ENCODE measurements at regions not wholly inside any gene's neighbourhood (a gene's known extent, or its start where the extent isn't known, plus 50 kb on each side); places are given as distances from the start of the nearest gene placed in this dataset.
"Not testable (repeated sequence)": the region's sequence is repeated elsewhere in the genome, so short reads cannot be mapped to it uniquely, and the experiment has no call there.

GRCh38 chr13:56622840-56623239 lies 517.9 kb upstream of the PRR20A start:
- TF ChIP-seq GABPA (IDR thresholded peaks at IDR 0.05 in 1 of 2, conservative IDR thresholded peaks at IDR 0.05 in 1 of 2) (no peak), FOXA1 (IDR thresholded peaks at IDR 0.05) (no peak), ATF3 (IDR thresholded peaks at IDR 0.05) (no peak)
- TF ChIP-seq, protein P1, sequence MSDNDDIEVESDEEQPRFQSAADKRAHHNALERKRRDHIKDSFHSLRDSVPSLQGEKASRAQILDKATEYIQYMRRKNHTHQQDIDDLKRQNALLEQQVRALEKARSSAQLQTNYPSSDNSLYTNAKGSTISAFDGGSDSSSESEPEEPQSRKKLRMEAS (IDR thresholded peaks at IDR 0.05): no peak
- Histone ChIP-seq H3K9me3 (ENCODE audit: control insufficient read depth in 4 of 4, low read length in 3 of 4) (peaks cover 2 to 6% (median 2%) of the 10 kb centered on the region in 4 donors), H3K36me3 (ENCODE audit: control insufficient read depth in 4 of 4, insufficient read depth in 3 of 4, low read depth in 1 of 4, low read length in 3 of 4) (no peaks in the 10 kb centered on the region), H3K27me3 (ENCODE audit: control insufficient read depth in 4 of 4, insufficient read depth in 4 of 4, low read length in 3 of 4) (no peaks in the 10 kb centered on the region), H3K27ac (ENCODE audit: low read depth in 1 of 2, low read length in 2 of 2) (no peak overlapping the region), H3K9ac (ENCODE audit: low read depth in 1 of 2, low read length in 2 of 2) (no peak overlapping the region), H3K4me1 (ENCODE audit: control insufficient read depth in 4 of 4, insufficient read depth in 4 of 4, low read length in 3 of 4) (no peaks in the 10 kb centered on the region), H3K4me3 (ENCODE audit: low read depth in 1 of 3, low read length in 3 of 3) (no peak overlapping the region)
- WGBS: 78% methylated on average over 4 of the region's 4 CpGs
- no peak for DNase-seq (ENCODE audit: low spot score)

DNA sequence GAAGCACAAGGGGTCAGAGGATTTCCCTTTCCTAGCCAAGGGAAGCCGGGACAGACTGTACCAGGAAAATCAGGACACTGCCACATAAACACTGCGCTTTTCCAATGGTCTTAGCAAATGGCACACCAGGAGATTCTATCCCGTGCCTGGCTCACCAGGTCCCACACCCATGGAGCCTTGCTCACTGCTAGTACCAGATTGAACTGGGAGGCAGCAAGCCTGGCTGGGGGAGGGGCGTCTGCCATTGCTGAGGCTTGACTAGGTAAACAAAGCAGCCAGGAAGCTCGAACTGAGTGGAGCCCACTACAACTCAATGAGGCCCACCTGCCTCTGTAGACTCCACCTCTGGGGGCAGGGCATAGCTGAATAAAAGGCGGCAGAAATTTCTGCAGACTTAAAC lies 511.8 kb upstream of the PRR20A start:
- H3K36me3 ChIP-seq (ENCODE audit: control insufficient read depth in 4 of 4, insufficient read depth in 3 of 4, low read depth in 1 of 4, low read length in 3 of 4); H3K4me1 ChIP-seq (ENCODE audit: control insufficient read depth in 4 of 4, insufficient read depth in 4 of 4, low read length in 3 of 4); H3K27me3 ChIP-seq (ENCODE audit: control insufficient read depth in 4 of 4, insufficient read depth in 4 of 4, low read length in 3 of 4); H3K9me3 ChIP-seq (ENCODE audit: control insufficient read depth in 4 of 4, low read length in 3 of 4); DNase-seq (ENCODE audit: low spot score); H3K4me3 ChIP-seq (ENCODE audit: low read depth in 1 of 3, low read length in 3 of 3); H3K9ac ChIP-seq (ENCODE audit: low read depth in 1 of 2, low read length in 2 of 2); H3K27ac ChIP-seq (ENCODE audit: low read depth in 1 of 2, low read length in 2 of 2): not testable (repeated sequence)
- WGBS: 81% methylated on average over 6 of the region's 6 CpGs

DNA sequence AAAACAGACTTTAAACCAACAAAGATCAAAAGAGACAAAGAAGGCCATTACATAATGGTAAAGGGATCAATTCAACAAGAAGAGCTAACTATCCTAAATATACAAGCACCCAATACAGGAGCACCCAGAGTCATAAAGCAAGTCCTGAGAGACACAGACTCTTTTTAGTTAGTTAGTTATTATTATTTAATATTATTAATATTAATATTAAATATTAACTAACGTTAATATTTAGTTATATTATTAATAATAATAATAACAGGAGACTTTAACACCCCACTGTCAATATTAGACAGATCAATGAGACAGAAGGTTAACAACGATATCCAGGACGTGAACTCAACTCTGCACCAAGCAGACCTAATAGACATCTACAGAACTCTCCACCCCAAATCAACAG lies 509.7 kb upstream of the PRR20A start:
- H3K9ac ChIP-seq (ENCODE audit: low read depth in 1 of 2, low read length in 2 of 2); H3K27me3 ChIP-seq (ENCODE audit: control insufficient read depth in 4 of 4, insufficient read depth in 4 of 4, low read length in 3 of 4); H3K36me3 ChIP-seq (ENCODE audit: control insufficient read depth in 4 of 4, insufficient read depth in 3 of 4, low read depth in 1 of 4, low read length in 3 of 4); H3K4me3 ChIP-seq (ENCODE audit: low read depth in 1 of 3, low read length in 3 of 3); H3K4me1 ChIP-seq (ENCODE audit: control insufficient read depth in 4 of 4, insufficient read depth in 4 of 4, low read length in 3 of 4); H3K27ac ChIP-seq (ENCODE audit: low read depth in 1 of 2, low read length in 2 of 2); DNase-seq (ENCODE audit: low spot score); H3K9me3 ChIP-seq (ENCODE audit: control insufficient read depth in 4 of 4, low read length in 3 of 4): not testable (repeated sequence)
- 71% methylated on average over 3 of the region's 3 CpGs for WGBS

DNA sequence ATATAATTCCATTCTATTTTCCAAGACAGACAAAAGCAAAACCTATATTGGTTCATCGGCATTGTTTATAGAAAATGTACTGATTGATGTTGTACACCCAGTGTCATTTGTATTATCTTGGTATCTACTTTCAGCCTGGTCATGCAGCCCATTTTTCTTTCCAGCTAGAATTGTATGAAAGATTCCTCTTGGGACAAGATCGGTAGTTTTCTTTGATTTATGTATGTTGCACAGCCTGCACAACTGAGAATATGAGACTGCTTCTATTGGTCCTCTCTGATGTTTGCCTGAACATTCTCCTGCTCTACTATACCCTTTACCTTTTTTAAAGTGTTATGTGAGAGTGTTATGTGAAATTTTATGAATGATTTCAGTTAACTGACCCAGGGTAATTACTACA lies 487.7 kb upstream of the PRR20A start:
- no peak overlapping the region for H3K27ac ChIP-seq (ENCODE audit: low read depth in 1 of 2, low read length in 2 of 2)
- no peaks in the 10 kb centered on the region for H3K9me3 ChIP-seq (ENCODE audit: control insufficient read depth in 4 of 4, low read length in 3 of 4)
- no peak overlapping the region for H3K4me3 ChIP-seq (ENCODE audit: low read depth in 1 of 3, low read length in 3 of 3)
- DNase-seq (ENCODE audit: low spot score): no peak
- H3K36me3 ChIP-seq (ENCODE audit: control insufficient read depth in 4 of 4, insufficient read depth in 3 of 4, low read depth in 1 of 4, low read length in 3 of 4): no peaks in the 10 kb centered on the region
- no peaks in the 10 kb centered on the region for H3K27me3 ChIP-seq (ENCODE audit: control insufficient read depth in 4 of 4, insufficient read depth in 4 of 4, low read length in 3 of 4)
- TF ChIP-seq TAF1 (conservative IDR thresholded peaks at IDR 0.05) (no peak), SP1 (IDR thresholded peaks at IDR 0.05) (no peak), ATF3 (IDR thresholded peaks at IDR 0.05) (no peak), FOXA1 (IDR thresholded peaks at IDR 0.05) (no peak), RXRA (IDR thresholded peaks at IDR 0.05) (no peak), FOXA2 (IDR thresholded peaks at IDR 0.05) (no peak), ZBTB33 (IDR thresholded peaks at IDR 0.05) (no peak), JUND (IDR thresholded peaks at IDR 0.05) (no peak), NR2F2 (IDR thresholded peaks at IDR 0.05) (no peak), HNF4G (IDR thresholded peaks at IDR 0.05) (no peak), HNF4A (conservative IDR thresholded peaks at IDR 0.05) (no peak), RAD21 (IDR thresholded peaks at IDR 0.05) (no peak), YY1 (IDR thresholded peaks at IDR 0.05) (no peak)
- TF ChIP-seq, protein P2, sequence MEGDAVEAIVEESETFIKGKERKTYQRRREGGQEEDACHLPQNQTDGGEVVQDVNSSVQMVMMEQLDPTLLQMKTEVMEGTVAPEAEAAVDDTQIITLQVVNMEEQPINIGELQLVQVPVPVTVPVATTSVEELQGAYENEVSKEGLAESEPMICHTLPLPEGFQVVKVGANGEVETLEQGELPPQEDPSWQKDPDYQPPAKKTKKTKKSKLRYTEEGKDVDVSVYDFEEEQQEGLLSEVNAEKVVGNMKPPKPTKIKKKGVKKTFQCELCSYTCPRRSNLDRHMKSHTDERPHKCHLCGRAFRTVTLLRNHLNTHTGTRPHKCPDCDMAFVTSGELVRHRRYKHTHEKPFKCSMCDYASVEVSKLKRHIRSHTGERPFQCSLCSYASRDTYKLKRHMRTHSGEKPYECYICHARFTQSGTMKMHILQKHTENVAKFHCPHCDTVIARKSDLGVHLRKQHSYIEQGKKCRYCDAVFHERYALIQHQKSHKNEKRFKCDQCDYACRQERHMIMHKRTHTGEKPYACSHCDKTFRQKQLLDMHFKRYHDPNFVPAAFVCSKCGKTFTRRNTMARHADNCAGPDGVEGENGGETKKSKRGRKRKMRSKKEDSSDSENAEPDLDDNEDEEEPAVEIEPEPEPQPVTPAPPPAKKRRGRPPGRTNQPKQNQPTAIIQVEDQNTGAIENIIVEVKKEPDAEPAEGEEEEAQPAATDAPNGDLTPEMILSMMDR (IDR thresholded peaks at IDR 0.05; ENCODE audit: low read depth, low read length, missing input control): no peak
- 95% methylated on average over 2 of the region's 2 CpGs for WGBS
- no peaks in the 10 kb centered on the region for H3K4me1 ChIP-seq (ENCODE audit: control insufficient read depth in 4 of 4, insufficient read depth in 4 of 4, low read length in 3 of 4)
- H3K9ac ChIP-seq (ENCODE audit: low read depth in 1 of 2, low read length in 2 of 2): no peak overlapping the region
